Epithelial cell of proximal tubule (primary cell): ENCODE measurements at regions not wholly inside any gene's neighbourhood (a gene's known extent, or its start where the extent isn't known, plus 50 kb on each side); places are given as distances from the start of the nearest gene placed in this dataset.

ENCODE experiments used
- DNase-seq: peaks from one replicate; pipeline ENCODE4 v3.0.0-alpha.2; 2011; ENCODE audit warnings: low read depth
- H3K4me3 ChIP-seq: 2 replicates; pipeline ENCODE4 v1.5.1; 2011; ENCODE audit warnings: low read depth, mild to moderate bottlenecking, low read length
- CTCF ChIP-seq: conservative IDR thresholded peaks from 2 replicates; pipeline ENCODE4 v1.5.1; 2012; ENCODE audit warnings: low read depth, mild to moderate bottlenecking, low read length

- TF ChIP-seq CTCF, result no peak
- DNase-seq, result no peak
- peak overlapping the region; percentile 21 for H3K4me3 ChIP-seq
Observed at GRCh38 chr2:150403457-150403856, 84.0 kb downstream of the RND3 start.

DNA sequence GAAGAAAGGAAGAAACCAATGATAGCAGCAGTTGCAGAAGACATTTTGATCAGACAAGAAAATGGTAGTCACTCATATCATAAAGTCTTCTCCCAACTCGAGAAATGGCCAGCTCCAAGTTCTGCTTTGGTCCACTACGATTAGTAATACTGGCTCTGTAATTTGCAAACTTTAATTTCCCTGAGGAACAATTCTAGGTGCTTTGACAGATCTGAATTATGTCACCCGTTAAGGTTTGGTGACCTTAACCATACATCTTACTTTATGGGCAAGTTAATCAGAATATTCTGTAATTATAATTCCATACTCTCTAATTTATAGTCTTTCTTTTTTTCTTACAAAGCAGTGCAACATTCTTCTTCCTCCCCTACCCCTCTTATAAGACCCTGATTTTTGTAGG, 84.5 kb downstream of the RND3 start:
- no peak overlapping the region for H3K4me3 ChIP-seq
- no peak for DNase-seq
- no peak for TF ChIP-seq CTCF

DNA sequence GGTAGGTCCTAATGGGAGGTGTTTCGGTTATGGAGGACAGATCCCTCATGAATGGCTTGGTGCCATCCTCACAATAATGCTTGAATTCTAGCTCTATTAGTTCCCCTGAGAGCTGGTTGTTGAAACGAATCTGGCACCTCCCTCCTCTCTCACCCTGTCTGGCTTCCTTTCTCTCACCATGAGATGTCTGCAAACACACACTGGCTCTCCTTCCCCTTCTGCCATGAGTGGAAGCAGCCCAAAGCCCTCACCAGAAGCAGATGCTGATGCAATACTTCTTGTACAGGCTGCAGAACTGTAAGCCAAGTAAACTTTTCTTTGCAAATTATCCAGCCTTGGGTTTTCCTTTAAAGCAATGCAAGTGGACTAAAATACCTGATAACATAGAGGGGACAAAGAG, 86.6 kb downstream of the RND3 start:
- no peak for DNase-seq

GRCh38 chr2:150392614-150393013, 94.9 kb downstream of the RND3 start:
- no peak overlapping the region for H3K4me3 ChIP-seq

More for the DNA sequence above, 86.6 kb downstream of the RND3 start:
- no peak overlapping the region for H3K4me3 ChIP-seq
- TF ChIP-seq CTCF, result no peak

GRCh38 chr2:150391779-150392178, 95.7 kb downstream of the RND3 start:
- DNase-seq, result no peak
- no peak overlapping the region for H3K4me3 ChIP-seq
- TF ChIP-seq CTCF, result no peak

More at GRCh38 chr2:150392614-150393013, 94.9 kb downstream of the RND3 start:
- no peak for TF ChIP-seq CTCF
- no peak for DNase-seq

- DNase-seq, result no peak
Observed at GRCh38 chr2:150389447-150389846, 98.0 kb downstream of the RND3 start.

GRCh38 chr2:150388289-150388625, 99.2 kb downstream of the RND3 start:
- no peak for DNase-seq
- TF ChIP-seq CTCF, result no peak
- H3K4me3 ChIP-seq, result no peak overlapping the region

More at GRCh38 chr2:150389447-150389846, 98.0 kb downstream of the RND3 start:
- H3K4me3 ChIP-seq, result no peak overlapping the region
- no peak for TF ChIP-seq CTCF
